ENCODE measurements at regions not wholly inside any gene's neighbourhood (a gene's known extent, or its start where the extent isn't known, plus 50 kb on each side); places are given as distances from the start of the nearest gene placed in this dataset.

DNA sequence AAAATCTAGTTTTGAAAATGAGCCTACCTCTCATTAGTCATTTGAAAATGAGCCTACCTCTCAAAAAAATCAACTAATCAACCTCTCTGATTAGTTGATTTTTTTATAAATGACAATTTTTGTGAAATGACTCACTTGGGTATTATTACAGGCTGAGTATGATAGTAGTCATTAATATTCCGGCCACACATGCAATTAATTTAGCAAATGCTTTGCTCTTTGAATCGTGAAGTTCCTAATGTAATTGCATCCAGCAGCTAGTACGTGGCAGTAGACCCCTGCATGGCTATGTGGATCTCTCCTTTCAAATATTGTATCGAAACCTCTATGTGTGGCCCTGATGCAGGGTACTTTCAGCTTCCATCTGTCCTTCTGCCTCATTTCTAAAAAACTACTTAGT lies 245.9 kb upstream of the PHYHIPL start:
- Histone ChIP-seq H3K36me3 (no peaks in the 10 kb centered on the region), H3K4me3 (no peak overlapping the region), H3K9me3 (peaks cover 0 to 12% (median 0%) of the 10 kb centered on the region in 12 donors), H3K27ac (no peak overlapping the region), H3K4me1 (no peaks in the 10 kb centered on the region), H3K27me3 (no peaks in the 10 kb centered on the region)
- ATAC-seq (no peak), DNase-seq (no peak)
- intact Hi-C loops (cut with DNase I), result no loop called here
- no peak for TF ChIP-seq POLR2A (IDR thresholded peaks at IDR 0.05)
- no peak for TF ChIP-seq CTCF (IDR thresholded peaks at IDR 0.05)
- WGBS, 4 donors, result 83 to 94% (median 88%) methylated on average over 4 of the region's 4 CpGs

GRCh38 chr10:58932126-58932525 lies 244.3 kb upstream of the PHYHIPL start:
- H3K27me3 ChIP-seq, result no peaks in the 10 kb centered on the region
- peaks cover 0 to 12% (median 0%) of the 10 kb centered on the region in 12 donors for H3K9me3 ChIP-seq
- no peak for ATAC-seq
- no peak overlapping the region for H3K27ac ChIP-seq
- 82 to 85% (median 84%) methylated on average over 3 of the region's 3 CpGs for WGBS, 4 donors
- H3K4me1 ChIP-seq, result no peaks in the 10 kb centered on the region
- no peak overlapping the region for H3K4me3 ChIP-seq
- intact Hi-C loops (cut with DNase I), result no loop called here
- no peak for DNase-seq
- no peaks in the 10 kb centered on the region for H3K36me3 ChIP-seq
- TF ChIP-seq POLR2A (IDR thresholded peaks at IDR 0.05), result no peak
- TF ChIP-seq CTCF (IDR thresholded peaks at IDR 0.05), result no peak

GRCh38 chr10:58932577-58933314 lies 243.7 kb upstream of the PHYHIPL start:
- H3K27ac ChIP-seq, result no peak overlapping the region
- no peak for ATAC-seq
- TF ChIP-seq POLR2A (IDR thresholded peaks at IDR 0.05), result no peak
- TF ChIP-seq CTCF (IDR thresholded peaks at IDR 0.05), result no peak

GRCh38 chr10:58936364-58936763 lies 240.1 kb upstream of the PHYHIPL start:
- TF ChIP-seq POLR2A (IDR thresholded peaks at IDR 0.05), result no peak
- TF ChIP-seq CTCF (IDR thresholded peaks at IDR 0.05), result no peak
- no peaks in the 10 kb centered on the region for H3K9me3 ChIP-seq
- 81 to 88% (median 86%) methylated on average over 3 of the region's 3 CpGs for WGBS, 4 donors
- intact Hi-C loops (cut with DNase I), result no loop called here
- no peak overlapping the region for H3K4me3 ChIP-seq
- ATAC-seq, result no peak
- H3K27me3 ChIP-seq, result no peaks in the 10 kb centered on the region
- no peaks in the 10 kb centered on the region for H3K4me1 ChIP-seq
- no peaks in the 10 kb centered on the region for H3K36me3 ChIP-seq
- no peak for DNase-seq
- no peak overlapping the region for H3K27ac ChIP-seq

More at GRCh38 chr10:58932577-58933314, 243.7 kb upstream of the PHYHIPL start:
- peaks cover 0 to 6% (median 0%) of the 10 kb centered on the region in 12 donors for H3K9me3 ChIP-seq
- no peaks in the 10 kb centered on the region for H3K4me1 ChIP-seq
- no peaks in the 10 kb centered on the region for H3K27me3 ChIP-seq
- WGBS, 4 donors, result 77 to 84% (median 81%) methylated on average over 5 of the region's 5 CpGs
- H3K4me3 ChIP-seq, result no peak overlapping the region
- intact Hi-C loops (cut with DNase I), result no loop called here
- no peak for DNase-seq
- no peaks in the 10 kb centered on the region for H3K36me3 ChIP-seq

Measured in heart left ventricle (tissue), 16 donors.